Psoas muscle (tissue), 7 donors: ENCODE measurements at regions not wholly inside any gene's neighbourhood (a gene's known extent, or its start where the extent isn't known, plus 50 kb on each side); places are given as distances from the start of the nearest gene placed in this dataset.

Experiments
- ATAC-seq, 4 donors: fragments of 200-7000 bp; cut with Tn5 transposase; one replicate each; pipeline ENCODE4 v1.9.1; 2020; ENCODE audit warnings: moderate library complexity in 3 of 4, mild to moderate bottlenecking in 2 of 4
- DNase-seq, 2 donors: peaks; one replicate each; pipeline ENCODE4 v3.0.0-alpha.2; 2020
- H3K27ac ChIP-seq: fragments of 200-600 bp; one replicate; pipeline ENCODE4 v1.8.0; 2022
- H3K27me3 ChIP-seq, 3 donors: fragments of 200-600 bp in 1 of 3; one replicate each; pipeline versions ENCODE4 v1.6.1 to v1.8.0; 2013 to 2022; ENCODE audit warnings: low read length in 2 of 3, mild to moderate bottlenecking in 2 of 3, moderate library complexity in 1 of 3; ENCODE audit not compliant: insufficient read depth in 3 of 3
- H3K36me3 ChIP-seq, 2 donors: fragments of 200-600 bp in 1 of 2; one replicate each; pipeline versions ENCODE4 v1.6.1 to v1.8.0; 2013 to 2022; ENCODE audit warnings: low read depth in 1 of 2, mild to moderate bottlenecking in 1 of 2, moderate library complexity in 1 of 2; ENCODE audit not compliant: insufficient read depth in 1 of 2
- H3K4me1 ChIP-seq: fragments of 200-600 bp; one replicate; pipeline ENCODE4 v1.8.0; 2022
- H3K4me3 ChIP-seq: fragments of 200-600 bp; one replicate; pipeline ENCODE4 v1.8.0; 2022; ENCODE audit warnings: mild to moderate bottlenecking
- H3K9me3 ChIP-seq: fragments of 200-600 bp; one replicate; pipeline ENCODE4 v1.8.0; 2022
- WGBS, 3 donors: extraction: QIAGEN DNeasy Blood & Tissue Kit; methylation state at CpG; one replicate each; pipeline versions ENCODE4 v1.1.6 to v1.1.7; 2013; 5-methylcytosine and 5-hydroxymethylcytosine counted together
- intact Hi-C, 2 donors: fragments of 100-400 bp; cut with DNase I; formaldehyde crosslinking; loops; one replicate each; pipeline versions ENCODE4 v1.11.0 to v1.14.2; 2022
- TF ChIP-seq, protein P1 (sequence below): fragments of 200-600 bp; IDR thresholded peaks from one replicate; pipeline ENCODE4 v1.8.0; 2022; ENCODE audit warnings: antibody characterized with exemption
- donor health status: healthy with polysubstance abuse.
- donor health status: DM: no; HTN: no; CAD: no; lungs with moderate emphysema.
- donor health status: Bipolar disorder and iron deficiency.
- donor health status: healthy.
- donor health status: DM: yes; HTN: yes; CAD: no.
- donor health status: DM: no; HTN: no; CAD: no.
- donor health status: DM: yes; HTN: yes; CAD: no.

DNA sequence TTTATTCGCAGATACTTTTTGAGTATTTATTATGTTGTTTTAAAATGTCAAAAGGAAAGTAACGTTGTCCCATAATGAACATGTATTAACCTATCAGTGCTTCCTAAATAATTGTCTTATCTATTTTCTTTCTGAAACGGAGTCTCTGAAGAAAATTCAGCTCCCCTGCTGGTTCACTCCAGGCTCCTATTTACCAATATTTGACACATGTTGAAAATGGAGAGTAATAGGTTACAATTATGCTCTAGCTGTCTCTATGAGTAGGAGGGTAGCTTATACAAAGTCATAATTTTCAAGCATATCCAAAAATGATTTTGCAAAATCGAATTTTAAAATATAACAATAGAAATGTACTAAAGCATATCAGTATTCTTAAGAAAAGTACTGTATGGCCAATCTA, 844.1 kb downstream of the CDH18 start:
- TF ChIP-seq, protein P1, sequence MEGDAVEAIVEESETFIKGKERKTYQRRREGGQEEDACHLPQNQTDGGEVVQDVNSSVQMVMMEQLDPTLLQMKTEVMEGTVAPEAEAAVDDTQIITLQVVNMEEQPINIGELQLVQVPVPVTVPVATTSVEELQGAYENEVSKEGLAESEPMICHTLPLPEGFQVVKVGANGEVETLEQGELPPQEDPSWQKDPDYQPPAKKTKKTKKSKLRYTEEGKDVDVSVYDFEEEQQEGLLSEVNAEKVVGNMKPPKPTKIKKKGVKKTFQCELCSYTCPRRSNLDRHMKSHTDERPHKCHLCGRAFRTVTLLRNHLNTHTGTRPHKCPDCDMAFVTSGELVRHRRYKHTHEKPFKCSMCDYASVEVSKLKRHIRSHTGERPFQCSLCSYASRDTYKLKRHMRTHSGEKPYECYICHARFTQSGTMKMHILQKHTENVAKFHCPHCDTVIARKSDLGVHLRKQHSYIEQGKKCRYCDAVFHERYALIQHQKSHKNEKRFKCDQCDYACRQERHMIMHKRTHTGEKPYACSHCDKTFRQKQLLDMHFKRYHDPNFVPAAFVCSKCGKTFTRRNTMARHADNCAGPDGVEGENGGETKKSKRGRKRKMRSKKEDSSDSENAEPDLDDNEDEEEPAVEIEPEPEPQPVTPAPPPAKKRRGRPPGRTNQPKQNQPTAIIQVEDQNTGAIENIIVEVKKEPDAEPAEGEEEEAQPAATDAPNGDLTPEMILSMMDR: no peak
- Histone ChIP-seq H3K27me3 (no peaks in the 10 kb centered on the region), H3K27ac (no peak overlapping the region), H3K4me3 (no peak overlapping the region), H3K4me1 (no peaks in the 10 kb centered on the region), H3K9me3 (peaks cover 4% of the 10 kb centered on the region), H3K36me3 (no peaks in the 10 kb centered on the region)
- ATAC-seq (no peak), DNase-seq (no peak)
- intact Hi-C loops: no loop called here
- whole genome bisulfite sequencing, 3 donors: 61 to 72% (median 68%) methylated on average over 4 of the region's 4 CpGs

DNA sequence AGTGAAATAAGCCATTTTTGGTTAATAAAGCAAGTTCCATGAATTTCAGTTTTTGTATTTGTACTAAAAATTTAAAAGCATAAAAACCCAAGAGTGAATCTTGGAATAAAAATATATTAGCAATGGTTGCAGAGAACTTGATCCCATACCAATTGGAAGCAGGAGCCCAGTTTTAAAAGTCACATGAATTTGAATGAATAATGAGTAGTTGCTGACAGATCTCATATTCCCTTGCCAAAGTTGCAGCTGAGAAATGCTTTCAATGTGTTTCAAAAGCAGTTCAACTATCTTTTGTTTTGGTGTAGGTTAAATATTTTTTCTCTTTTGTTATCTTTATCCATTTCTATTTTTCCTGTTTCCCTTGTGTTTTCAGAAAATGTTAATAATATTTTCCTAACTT, 818.6 kb downstream of the CDH18 start:
- Histone ChIP-seq H3K27me3 (no peaks in the 10 kb centered on the region), H3K4me1 (no peaks in the 10 kb centered on the region), H3K27ac (no peak overlapping the region), H3K4me3 (no peak overlapping the region), H3K36me3 (no peaks in the 10 kb centered on the region), H3K9me3 (no peaks in the 10 kb centered on the region)
- intact Hi-C loops: no loop called here
- DNase-seq (no peak), ATAC-seq (no peak)
- TF ChIP-seq, protein P1: no peak

DNA sequence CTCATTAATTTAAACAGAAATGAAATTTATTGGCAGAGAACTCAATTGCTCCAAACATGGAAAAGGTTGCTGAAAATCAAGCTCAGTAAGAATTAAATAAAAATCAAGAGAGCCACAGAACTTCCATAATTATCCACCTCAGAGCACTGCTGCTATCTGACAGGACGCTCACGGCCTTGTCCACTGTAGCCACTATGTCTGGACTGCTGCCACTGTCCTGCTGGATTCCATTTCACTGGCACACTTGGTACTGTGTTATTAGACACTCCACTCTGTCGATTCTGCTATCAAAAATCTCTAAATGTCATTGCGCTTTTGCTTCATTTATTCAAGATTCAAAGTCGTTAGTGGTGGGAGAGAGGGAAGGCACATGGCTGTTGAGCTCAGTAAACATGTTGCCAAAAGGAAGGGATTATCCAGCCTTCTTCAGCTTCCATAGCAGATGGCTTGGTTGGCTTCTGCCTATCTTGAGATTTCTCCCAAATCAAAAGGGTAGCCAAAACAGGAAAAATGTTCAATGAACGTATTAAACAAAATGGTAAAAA, 815.0 kb downstream of the CDH18 start:
- no peak for ATAC-seq
- TF ChIP-seq, protein P1: no peak
- Histone ChIP-seq H3K9me3 (no peaks in the 10 kb centered on the region), H3K27me3 (no peaks in the 10 kb centered on the region), H3K4me3 (no peak overlapping the region), H3K36me3 (no peaks in the 10 kb centered on the region), H3K27ac (no peak overlapping the region), H3K4me1 (no peaks in the 10 kb centered on the region)
- intact Hi-C loops: no loop called here
- 68 to 76% (median 71%) methylated on average over 6 of the region's 6 CpGs for WGBS, 3 donors
- DNase-seq: no peak

DNA sequence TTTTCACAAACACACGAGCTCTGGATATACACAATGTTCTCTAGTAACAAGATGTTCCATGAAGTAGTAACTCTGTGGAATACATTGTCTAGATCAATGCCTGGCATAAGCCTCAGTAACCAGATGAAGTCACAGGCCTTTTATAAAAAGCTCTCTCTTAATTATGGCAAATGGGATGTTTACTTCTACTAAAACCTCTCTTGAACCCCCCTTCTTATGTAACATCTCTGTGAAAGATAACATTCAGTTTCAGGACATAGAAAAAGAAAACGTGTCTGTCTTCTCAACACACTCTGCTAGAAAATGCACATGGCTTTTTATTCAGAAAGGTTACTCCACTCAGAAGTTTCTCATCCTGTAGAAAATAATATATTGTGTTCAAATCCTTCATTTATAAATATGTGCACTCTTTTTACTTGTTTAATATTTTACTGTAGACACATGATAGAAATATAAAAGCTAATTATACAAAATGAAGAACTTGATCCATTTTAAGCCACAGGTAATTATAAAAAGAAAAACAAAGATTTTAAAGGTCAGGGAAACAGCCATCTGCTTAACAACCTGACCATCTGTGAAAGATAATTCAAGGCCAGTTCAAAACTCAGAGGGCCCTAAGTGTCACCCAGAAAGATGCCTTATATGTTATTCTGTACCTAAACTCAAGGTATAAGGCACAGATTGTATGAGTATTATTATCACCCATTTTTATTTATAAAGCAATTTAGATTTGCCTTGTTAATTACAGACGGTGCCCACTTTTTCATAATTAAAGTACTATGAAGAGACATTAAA, 812.0 kb downstream of the CDH18 start:
- H3K9me3 ChIP-seq: no peaks in the 10 kb centered on the region
- no peak overlapping the region for H3K4me3 ChIP-seq
- no peaks in the 10 kb centered on the region for H3K36me3 ChIP-seq
- no peak overlapping the region for H3K27ac ChIP-seq
- no peaks in the 10 kb centered on the region for H3K4me1 ChIP-seq
- DNase-seq: no peak
- intact Hi-C loops: no loop called here
- TF ChIP-seq, protein P1: no peak
- H3K27me3 ChIP-seq: no peaks in the 10 kb centered on the region
- no peak for ATAC-seq
- WGBS, 3 donors: 40 to 44% (median 43%) methylated on average over 3 of the region's 3 CpGs

DNA sequence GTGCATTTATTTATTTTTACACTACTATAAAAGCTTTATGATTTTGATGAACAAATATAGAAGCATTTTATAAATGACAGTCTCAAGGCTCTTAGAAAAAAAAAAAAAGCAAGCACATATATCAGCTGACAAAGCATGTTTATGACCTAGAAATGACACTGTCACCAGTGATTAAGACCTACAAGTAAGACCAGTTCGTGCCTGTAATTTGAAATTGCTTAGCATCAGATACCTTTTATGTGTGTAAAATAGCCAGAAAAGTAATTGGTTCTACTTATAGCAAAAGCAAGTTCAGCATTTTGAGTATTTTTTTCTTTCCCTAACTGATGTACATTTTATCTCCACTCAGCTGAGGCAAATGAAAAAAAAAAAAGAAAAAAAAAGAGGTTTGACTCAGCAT, 808.4 kb downstream of the CDH18 start:
- intact Hi-C loops: no loop called here
- DNase-seq (no peak), ATAC-seq (no peak)
- no peaks in the 10 kb centered on the region for H3K9me3 ChIP-seq
- no peaks in the 10 kb centered on the region for H3K36me3 ChIP-seq
- 12 to 23% (median 18%) methylated on average over 1 of the region's 1 CpG for WGBS, 3 donors
- no peaks in the 10 kb centered on the region for H3K4me1 ChIP-seq
- H3K27me3 ChIP-seq: no peaks in the 10 kb centered on the region
- H3K4me3 ChIP-seq: no peak overlapping the region
- H3K27ac ChIP-seq: no peak overlapping the region
- TF ChIP-seq, protein P1: no peak
